ENCODE measurements at regions not wholly inside any gene's neighbourhood (a gene's known extent, or its start where the extent isn't known, plus 50 kb on each side); places are given as distances from the start of the nearest gene placed in this dataset.

DNA sequence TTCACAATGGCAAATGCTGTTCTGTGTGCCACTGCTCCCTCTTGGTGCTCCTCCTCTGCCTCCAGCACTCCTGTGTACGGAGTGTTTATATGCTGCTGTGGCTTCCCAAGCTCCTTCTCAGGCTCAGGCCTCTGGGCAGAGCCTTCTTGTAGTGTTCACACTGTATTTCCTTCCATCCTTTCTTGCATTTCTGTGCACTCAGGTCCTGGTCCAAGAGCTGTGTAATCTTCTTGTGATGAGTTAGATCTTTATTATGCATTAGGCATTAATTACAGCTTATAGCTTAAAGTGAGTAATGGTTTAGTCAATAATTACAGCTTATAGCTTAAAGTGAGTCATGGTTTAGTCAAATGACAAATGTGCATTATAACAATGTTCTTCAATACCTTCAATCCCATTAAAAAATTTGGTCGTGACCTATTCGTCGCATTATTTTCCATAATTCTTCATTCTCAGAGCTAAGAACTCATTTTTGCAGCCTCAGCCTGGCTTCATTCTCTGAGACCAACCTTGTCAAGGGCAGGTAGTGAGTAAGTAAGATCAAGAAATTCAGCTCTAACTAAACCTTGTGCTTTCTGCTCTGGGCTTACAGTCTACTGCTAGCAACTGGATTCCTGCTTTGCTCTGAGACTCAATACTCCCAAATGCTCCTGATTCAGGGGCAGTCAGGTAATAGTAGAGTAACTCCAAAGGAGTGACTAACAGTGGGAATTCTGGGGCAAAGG is 154.5 kb upstream of the SPAG17 start:
- no peak for FAIRE-seq

DNA sequence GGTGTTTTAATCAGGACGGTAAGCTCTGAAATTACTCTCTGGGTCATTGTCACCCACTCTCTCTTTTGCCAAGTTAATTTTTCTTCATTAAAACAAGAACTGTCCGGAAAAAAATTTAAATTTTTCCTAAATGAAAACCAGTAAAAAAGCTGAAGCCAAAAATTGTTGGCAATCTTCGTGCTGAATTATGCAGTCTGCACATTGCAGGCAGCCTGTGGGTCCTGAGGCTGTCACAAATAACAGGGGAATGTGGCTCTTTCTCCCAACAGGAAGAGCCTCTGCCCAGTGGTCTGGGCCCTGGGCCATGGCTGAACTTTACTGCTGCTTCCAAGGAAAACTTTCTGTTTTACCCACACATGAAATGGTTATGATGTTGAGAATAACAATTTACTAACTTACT is 153.9 kb upstream of the SPAG17 start:
- no peak for FAIRE-seq

GRCh38 chr1:118337346-118337745 is 152.3 kb upstream of the SPAG17 start:
- FAIRE-seq = no peak

DNA sequence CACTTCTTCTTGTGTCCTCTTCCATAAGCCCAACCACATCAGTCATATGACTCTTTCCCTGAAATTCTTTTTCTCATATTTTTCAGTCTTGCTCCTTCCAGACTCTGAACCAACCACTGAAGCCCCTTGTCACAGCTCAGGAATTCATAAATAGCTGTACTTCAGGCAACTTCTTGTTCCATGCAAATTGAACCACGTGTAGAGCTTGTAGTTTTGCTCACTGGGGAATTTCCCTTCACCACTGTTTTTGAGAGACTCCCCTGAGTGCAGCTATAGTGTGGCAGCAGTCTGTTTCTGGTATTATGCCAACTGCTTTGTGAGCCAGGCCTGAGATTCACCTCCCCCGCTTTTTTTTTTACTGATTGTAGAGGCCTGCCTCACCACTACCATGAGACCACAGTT is 150.3 kb upstream of the SPAG17 start:
- no peak for FAIRE-seq

GRCh38 chr1:118334506-118334905 is 149.5 kb upstream of the SPAG17 start:
- no peak for FAIRE-seq

DNA sequence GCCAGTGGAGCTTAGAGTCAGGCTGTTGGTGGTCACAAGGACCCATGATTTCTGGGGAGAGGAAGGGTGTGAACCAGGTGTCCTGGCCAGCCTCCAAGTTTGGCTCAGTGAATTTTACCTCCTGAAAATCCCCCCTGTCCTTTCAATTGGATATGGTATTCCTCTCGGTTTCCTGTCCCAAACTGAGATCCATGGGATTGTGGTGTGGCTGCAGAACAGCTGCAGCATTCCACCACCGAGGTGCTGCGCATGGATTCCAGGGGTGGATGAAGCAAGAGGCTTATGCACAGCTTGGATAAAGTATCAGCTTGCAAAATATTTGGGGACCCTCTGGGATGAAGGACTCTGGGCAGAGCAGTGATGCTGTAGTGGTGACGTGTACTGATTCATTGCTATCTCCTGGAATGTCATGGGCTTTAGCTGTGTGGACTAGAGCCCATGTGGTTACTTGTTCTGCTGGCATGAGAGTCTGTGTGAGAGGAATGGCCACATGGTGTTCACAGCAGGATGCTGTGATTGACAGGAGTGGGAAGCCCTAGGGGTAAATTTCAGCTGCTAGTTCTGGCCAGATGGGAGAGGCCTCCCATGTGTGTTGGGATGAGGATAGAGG is 148.7 kb upstream of the SPAG17 start:
- no peak for FAIRE-seq

DNA sequence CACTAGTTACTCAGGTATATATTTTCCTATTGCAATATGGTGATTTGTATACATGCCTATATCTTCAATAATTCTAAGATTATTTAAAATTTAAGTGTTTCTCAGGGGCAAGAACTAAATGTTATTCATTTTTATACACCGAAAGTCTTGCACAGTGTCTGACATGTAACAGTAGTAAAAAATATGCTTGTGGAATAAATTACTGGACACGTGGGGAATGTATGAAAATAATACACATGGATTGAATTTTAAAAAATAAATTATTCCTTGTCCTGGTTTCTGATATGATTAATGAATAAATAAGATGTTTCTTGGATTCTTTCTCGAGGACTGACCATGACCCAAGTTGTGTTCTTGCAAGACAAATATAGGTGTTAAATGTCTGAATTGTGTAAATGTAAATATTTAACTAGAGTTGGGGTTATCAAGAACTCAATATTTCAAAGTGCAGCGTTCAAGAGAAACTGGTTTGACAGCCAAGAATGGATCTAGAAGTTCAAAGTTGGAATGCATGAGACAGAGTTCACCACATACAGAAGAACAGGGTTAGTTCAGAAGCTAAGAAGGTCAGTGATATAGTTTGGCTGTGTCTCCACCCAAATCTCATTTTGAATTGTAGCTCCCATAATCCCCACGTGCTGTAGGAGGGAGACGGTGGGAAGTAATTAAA is 142.1 kb upstream of the SPAG17 start:
- FAIRE-seq = no peak

- FAIRE-seq = no peak
Measured at GRCh38 chr1:118325550-118326225, 140.7 kb upstream of the SPAG17 start.

- FAIRE-seq = no peak
Measured at GRCh38 chr1:118323246-118323645, 138.2 kb upstream of the SPAG17 start.

DNA sequence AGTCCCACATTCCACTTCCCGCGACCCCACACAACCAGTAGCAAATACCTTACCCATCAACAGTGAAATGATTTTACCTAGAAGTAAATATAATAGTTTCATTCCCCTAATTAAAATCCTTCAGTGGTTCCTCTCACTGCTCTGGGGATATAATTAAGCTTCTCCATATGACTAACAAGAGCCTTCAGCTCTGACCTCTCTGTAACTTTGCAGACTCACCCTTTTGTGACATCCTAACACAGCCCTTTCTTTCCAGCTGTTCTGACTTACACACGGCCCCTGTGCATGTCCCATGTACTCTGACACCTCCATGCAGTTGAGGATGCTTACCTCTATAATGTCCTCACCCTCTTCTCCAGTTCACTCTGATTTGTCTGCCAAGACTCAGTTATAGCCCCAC is 137.3 kb upstream of the SPAG17 start:
- no peak for FAIRE-seq

GRCh38 chr1:118321840-118322239 is 136.8 kb upstream of the SPAG17 start:
- FAIRE-seq = peak; percentile 72

DNA sequence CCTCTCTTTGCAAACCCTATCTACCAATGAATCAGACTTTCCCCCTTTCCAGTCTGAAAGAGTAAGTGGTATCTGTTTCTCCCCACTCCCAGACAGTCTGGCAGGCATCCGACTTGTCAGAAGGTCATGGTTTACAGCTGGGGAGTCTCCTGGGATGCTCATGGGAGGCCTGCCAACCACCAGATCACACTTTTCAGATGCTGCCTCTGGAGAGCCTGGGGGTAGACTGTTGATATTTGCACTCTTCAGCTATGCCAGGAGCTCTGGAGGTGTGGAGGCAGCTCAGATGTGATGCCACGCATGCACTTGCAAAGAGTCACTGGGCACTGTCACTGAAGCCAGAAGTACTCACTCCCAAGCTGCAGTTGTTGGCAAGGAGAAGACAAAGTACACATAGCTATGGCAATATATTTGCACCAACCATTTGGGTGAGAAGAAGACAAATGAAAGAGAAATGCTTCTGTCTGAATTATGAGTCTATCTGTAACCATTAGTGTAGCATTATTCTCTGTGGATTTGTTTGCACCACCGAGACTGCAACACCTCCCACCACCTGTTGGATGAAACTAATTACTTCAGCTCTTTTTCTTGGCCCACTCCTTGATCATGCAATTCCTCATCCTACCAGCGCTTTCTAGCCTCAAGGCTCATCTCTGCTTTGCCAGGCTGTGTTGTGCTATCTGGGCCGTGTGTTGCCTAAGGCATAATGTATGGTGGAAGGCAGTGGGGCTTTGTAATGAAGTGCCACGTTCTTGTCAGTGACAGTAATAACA is 133.0 kb upstream of the SPAG17 start:
- FAIRE-seq = no peak

- FAIRE-seq = peak; percentile 45
Measured at GRCh38 chr1:118306851-118307250, 121.8 kb upstream of the SPAG17 start.

- no peak for FAIRE-seq
Measured at GRCh38 chr1:118304722-118305359, 119.8 kb upstream of the SPAG17 start.

GRCh38 chr1:118303534-118303933 is 118.5 kb upstream of the SPAG17 start:
- FAIRE-seq = no peak

DNA sequence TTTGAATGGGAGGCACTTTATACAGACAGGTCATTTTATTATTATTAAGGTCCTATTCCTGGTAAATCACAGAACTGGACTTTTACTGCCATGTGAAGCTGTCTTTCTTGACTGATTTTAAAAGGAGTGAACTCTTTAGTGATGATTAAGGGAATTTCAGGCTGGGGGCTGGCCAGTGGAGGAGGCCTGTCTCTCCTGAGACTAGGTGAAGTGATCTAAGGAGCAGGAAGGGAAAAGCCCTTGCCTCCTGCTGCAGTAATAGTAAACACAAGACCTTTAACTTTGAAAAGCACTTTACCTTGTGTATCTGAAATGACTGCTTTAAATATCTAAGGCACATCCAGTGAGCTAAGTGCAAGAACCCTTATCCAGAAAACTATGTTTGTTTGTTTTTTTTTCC is 118.0 kb upstream of the SPAG17 start:
- no peak for FAIRE-seq

- no peak for FAIRE-seq
Measured at GRCh38 chr1:118302145-118302544, 117.1 kb upstream of the SPAG17 start.

GRCh38 chr1:118300808-118301207 is 115.8 kb upstream of the SPAG17 start:
- FAIRE-seq = no peak

GRCh38 chr1:118298397-118298796 is 113.4 kb upstream of the SPAG17 start:
- no peak for FAIRE-seq

GRCh38 chr1:118297521-118297920 is 112.5 kb upstream of the SPAG17 start:
- FAIRE-seq = no peak

- FAIRE-seq = no peak
Measured at GRCh38 chr1:118294875-118295642, 110.0 kb upstream of the SPAG17 start.
